ENCODE measurements at regions not wholly inside any gene's neighbourhood (a gene's known extent, or its start where the extent isn't known, plus 50 kb on each side); places are given as distances from the start of the nearest gene placed in this dataset.
"Not testable (repeated sequence)": the region's sequence is repeated elsewhere in the genome, so short reads cannot be mapped to it uniquely, and the experiment has no call there.

GRCh38 chrX:27136325-27136724, 326.8 kb downstream of the PPP4R3C start:
- no peak for FAIRE-seq

GRCh38 chrX:27132862-27133261, 330.3 kb downstream of the PPP4R3C start:
- FAIRE-seq: no peak

GRCh38 chrX:27087176-27087575, 376.0 kb downstream of the PPP4R3C start:
- not testable (repeated sequence) for FAIRE-seq

- FAIRE-seq: no peak
These were observed 376.9 kb downstream of the PPP4R3C start for GRCh38 chrX:27086237-27086636.

- no peak for FAIRE-seq
These were observed 377.8 kb downstream of the PPP4R3C start for GRCh38 chrX:27085346-27085745.

- no peak for FAIRE-seq
These were observed 384.8 kb downstream of the PPP4R3C start for GRCh38 chrX:27078371-27078770.

GRCh38 chrX:27057883-27058282, 405.3 kb downstream of the PPP4R3C start:
- no peak for FAIRE-seq

- no peak for FAIRE-seq
These were observed 423.8 kb downstream of the PPP4R3C start for GRCh38 chrX:27039332-27039731.

- no peak for FAIRE-seq
These were observed 454.7 kb downstream of the PPP4R3C start for GRCh38 chrX:27008486-27008885.

- no peak for FAIRE-seq
These were observed 463.5 kb downstream of the PPP4R3C start for GRCh38 chrX:26999634-27000033.

- no peak for FAIRE-seq
These were observed 504.9 kb downstream of the PPP4R3C start for GRCh38 chrX:26958261-26958660.

GRCh38 chrX:26954029-26954428, 509.1 kb downstream of the PPP4R3C start:
- no peak for FAIRE-seq

- FAIRE-seq: no peak
These were observed 510.9 kb downstream of the PPP4R3C start for GRCh38 chrX:26952213-26952612.

GRCh38 chrX:26927419-26927818, 535.7 kb downstream of the PPP4R3C start:
- no peak for FAIRE-seq

- FAIRE-seq: no peak
These were observed 538.1 kb downstream of the PPP4R3C start for GRCh38 chrX:26925088-26925487.

- FAIRE-seq: no peak
These were observed 540.9 kb downstream of the PPP4R3C start for GRCh38 chrX:26922278-26922677.

GRCh38 chrX:26918631-26919030, 544.5 kb downstream of the PPP4R3C start:
- no peak for FAIRE-seq

- no peak for FAIRE-seq
These were observed 546.1 kb downstream of the PPP4R3C start for GRCh38 chrX:26916991-26917390.

- no peak for FAIRE-seq
These were observed 548.1 kb downstream of the PPP4R3C start for GRCh38 chrX:26915064-26915463.

GRCh38 chrX:26914232-26914631, 548.9 kb downstream of the PPP4R3C start:
- no peak for FAIRE-seq

GRCh38 chrX:26911785-26912184, 551.4 kb downstream of the PPP4R3C start:
- FAIRE-seq: not testable (repeated sequence)

- no peak for FAIRE-seq
These were observed 553.4 kb downstream of the PPP4R3C start for GRCh38 chrX:26909728-26910127.

GRCh38 chrX:26908218-26908617, 554.9 kb downstream of the PPP4R3C start:
- FAIRE-seq: no peak

GRCh38 chrX:26889574-26889973, 573.6 kb downstream of the PPP4R3C start:
- FAIRE-seq: no peak

GRCh38 chrX:26873736-26874135, 589.4 kb downstream of the PPP4R3C start:
- FAIRE-seq: no peak

- FAIRE-seq: no peak
These were observed 591.2 kb downstream of the PPP4R3C start for GRCh38 chrX:26871967-26872366.

Data from A204.1 (cell line).